Large intestine (tissue), 3 donors: ENCODE measurements at regions not wholly inside any gene's neighbourhood (a gene's known extent, or its start where the extent isn't known, plus 50 kb on each side); places are given as distances from the start of the nearest gene placed in this dataset.
"Not testable (repeated sequence)": the region's sequence is repeated elsewhere in the genome, so short reads cannot be mapped to it uniquely, and the experiment has no call there.

Experiments
- DNase-seq, 2 donors: peaks; one replicate each; pipeline versions ENCODE4 v3.0.0 to v3.0.0-alpha.2; 2013
- H3K27ac ChIP-seq: one replicate; pipeline ENCODE4 v1.5.1; 2013; ENCODE audit warnings: low read length
- H3K27me3 ChIP-seq: 2 replicates; pipeline ENCODE4 v1.6.1; 2013; ENCODE audit warnings: low read length; ENCODE audit not compliant: control insufficient read depth, insufficient read depth
- H3K36me3 ChIP-seq: 2 replicates; pipeline ENCODE4 v1.6.1; 2013; ENCODE audit warnings: low read length; ENCODE audit not compliant: control insufficient read depth, insufficient read depth
- H3K4me1 ChIP-seq: one replicate; pipeline ENCODE4 v1.6.1; 2013; ENCODE audit warnings: low read length; ENCODE audit not compliant: control insufficient read depth, insufficient read depth
- H3K4me3 ChIP-seq: one replicate; pipeline ENCODE4 v1.5.1; 2013; ENCODE audit warnings: low read length
- H3K9me3 ChIP-seq: one replicate; pipeline ENCODE4 v1.6.1; 2013; ENCODE audit warnings: mild to moderate bottlenecking, low read depth, low read length, moderate library complexity; ENCODE audit not compliant: control insufficient read depth
- WGBS: methylation state at CpG from one replicate; pipeline ENCODE4 v1.1.5; 2013; ENCODE audit warnings: low lambda C conversion rate; ENCODE audit not compliant: insufficient coverage; 5-methylcytosine and 5-hydroxymethylcytosine counted together

GRCh38 chrX:118225711-118226428 lies 109.3 kb upstream of the KLHL13 start:
- H3K9me3 ChIP-seq = no peaks in the 10 kb centered on the region
- no peaks in the 10 kb centered on the region for H3K4me1 ChIP-seq
- no peaks in the 10 kb centered on the region for H3K27me3 ChIP-seq
- DNase-seq = peak in 1 of 2 donors; percentile 64
- H3K4me3 ChIP-seq = no peak overlapping the region
- H3K36me3 ChIP-seq = no peaks in the 10 kb centered on the region
- H3K27ac ChIP-seq = peak overlapping the region; percentile 73
- WGBS = no CpG with 5 or more reads among the region's 3 CpGs

- Histone ChIP-seq H3K27me3 (no peaks in the 10 kb centered on the region), H3K36me3 (no peaks in the 10 kb centered on the region), H3K27ac (no peak overlapping the region), H3K9me3 (no peaks in the 10 kb centered on the region), H3K4me1 (no peaks in the 10 kb centered on the region), H3K4me3 (no peak overlapping the region)
- no peak for DNase-seq
- WGBS = no CpG with 5 or more reads among the region's 4 CpGs
These were observed 111.4 kb upstream of the KLHL13 start for GRCh38 chrX:118228041-118228440.

GRCh38 chrX:118228456-118228855 lies 111.8 kb upstream of the KLHL13 start:
- no peaks in the 10 kb centered on the region for H3K4me1 ChIP-seq
- H3K9me3 ChIP-seq = no peaks in the 10 kb centered on the region
- no peak overlapping the region for H3K4me3 ChIP-seq
- no CpG with 5 or more reads among the region's 1 CpG for WGBS
- no peaks in the 10 kb centered on the region for H3K27me3 ChIP-seq
- H3K27ac ChIP-seq = no peak overlapping the region
- no peaks in the 10 kb centered on the region for H3K36me3 ChIP-seq
- no peak for DNase-seq

GRCh38 chrX:118231464-118231863 lies 114.4 kb upstream of the WDR44 start:
- no peaks in the 10 kb centered on the region for H3K9me3 ChIP-seq
- H3K27me3 ChIP-seq = no peaks in the 10 kb centered on the region
- DNase-seq = no peak
- H3K4me3 ChIP-seq = no peak overlapping the region
- H3K27ac ChIP-seq = no peak overlapping the region
- no peaks in the 10 kb centered on the region for H3K4me1 ChIP-seq
- no peaks in the 10 kb centered on the region for H3K36me3 ChIP-seq

- WGBS = no CpG with 5 or more reads among the region's 2 CpGs
These were observed 106.6 kb upstream of the WDR44 start for GRCh38 chrX:118239178-118239870.

GRCh38 chrX:118239913-118240698 lies 105.8 kb upstream of the WDR44 start:
- Histone ChIP-seq H3K27me3 (no peaks in the 10 kb centered on the region), H3K4me3 (no peak overlapping the region), H3K36me3 (no peaks in the 10 kb centered on the region), H3K9me3 (no peaks in the 10 kb centered on the region), H3K27ac (no peak overlapping the region), H3K4me1 (no peaks in the 10 kb centered on the region)
- WGBS = no CpG with 5 or more reads among the region's 6 CpGs
- peak in 1 of 2 donors; percentile 26 for DNase-seq

More at GRCh38 chrX:118239178-118239870, 106.6 kb upstream of the WDR44 start:
- no peaks in the 10 kb centered on the region for H3K9me3 ChIP-seq
- H3K4me3 ChIP-seq = no peak overlapping the region
- no peak overlapping the region for H3K27ac ChIP-seq
- no peaks in the 10 kb centered on the region for H3K27me3 ChIP-seq
- H3K4me1 ChIP-seq = no peaks in the 10 kb centered on the region
- no peak for DNase-seq
- H3K36me3 ChIP-seq = no peaks in the 10 kb centered on the region

GRCh38 chrX:118246961-118247360 lies 98.9 kb upstream of the WDR44 start:
- not testable (repeated sequence) for H3K9me3 ChIP-seq, H3K4me1 ChIP-seq
- WGBS = no CpG with 5 or more reads among the region's 2 CpGs

GRCh38 chrX:118249146-118249545 lies 96.8 kb upstream of the WDR44 start:
- Histone ChIP-seq H3K27ac (no peak overlapping the region), H3K36me3 (no peaks in the 10 kb centered on the region), H3K4me1 (no peaks in the 10 kb centered on the region), H3K9me3 (no peaks in the 10 kb centered on the region), H3K4me3 (no peak overlapping the region), H3K27me3 (no peaks in the 10 kb centered on the region)
- no peak for DNase-seq

More at GRCh38 chrX:118246961-118247360, 98.9 kb upstream of the WDR44 start:
- DNase-seq, H3K27ac ChIP-seq, H3K36me3 ChIP-seq, H3K4me3 ChIP-seq, H3K27me3 ChIP-seq: not testable (repeated sequence)

- DNase-seq = no peak
- Histone ChIP-seq H3K27ac (no peak overlapping the region), H3K4me1 (no peaks in the 10 kb centered on the region), H3K27me3 (no peaks in the 10 kb centered on the region), H3K4me3 (no peak overlapping the region), H3K36me3 (no peaks in the 10 kb centered on the region), H3K9me3 (no peaks in the 10 kb centered on the region)
- no CpG with 5 or more reads among the region's 1 CpG for WGBS
These were observed 95.5 kb upstream of the WDR44 start for GRCh38 chrX:118250445-118250844.

- H3K4me1 ChIP-seq = no peaks in the 10 kb centered on the region
- no peak overlapping the region for H3K4me3 ChIP-seq
- no peak overlapping the region for H3K27ac ChIP-seq
- no peaks in the 10 kb centered on the region for H3K9me3 ChIP-seq
- no peaks in the 10 kb centered on the region for H3K27me3 ChIP-seq
- no peaks in the 10 kb centered on the region for H3K36me3 ChIP-seq
- no peak for DNase-seq
- no CpG with 5 or more reads among the region's 3 CpGs for WGBS
These were observed 94.6 kb upstream of the WDR44 start for GRCh38 chrX:118251271-118251670.
